HG03196 (cell line): ENCODE measurements at regions not wholly inside any gene's neighbourhood (a gene's known extent, or its start where the extent isn't known, plus 50 kb on each side); places are given as distances from the start of the nearest gene placed in this dataset.
A peak's percentile ranks its signal among the peaks of the same experiment; 100 is the strongest.

Experiments
- ATAC-seq: cut with Tn5 transposase; IDR thresholded peaks from one replicate; pipeline ENCODE4 v1.9.1; 2021; ENCODE audit not compliant: unreplicated experiment

DNA sequence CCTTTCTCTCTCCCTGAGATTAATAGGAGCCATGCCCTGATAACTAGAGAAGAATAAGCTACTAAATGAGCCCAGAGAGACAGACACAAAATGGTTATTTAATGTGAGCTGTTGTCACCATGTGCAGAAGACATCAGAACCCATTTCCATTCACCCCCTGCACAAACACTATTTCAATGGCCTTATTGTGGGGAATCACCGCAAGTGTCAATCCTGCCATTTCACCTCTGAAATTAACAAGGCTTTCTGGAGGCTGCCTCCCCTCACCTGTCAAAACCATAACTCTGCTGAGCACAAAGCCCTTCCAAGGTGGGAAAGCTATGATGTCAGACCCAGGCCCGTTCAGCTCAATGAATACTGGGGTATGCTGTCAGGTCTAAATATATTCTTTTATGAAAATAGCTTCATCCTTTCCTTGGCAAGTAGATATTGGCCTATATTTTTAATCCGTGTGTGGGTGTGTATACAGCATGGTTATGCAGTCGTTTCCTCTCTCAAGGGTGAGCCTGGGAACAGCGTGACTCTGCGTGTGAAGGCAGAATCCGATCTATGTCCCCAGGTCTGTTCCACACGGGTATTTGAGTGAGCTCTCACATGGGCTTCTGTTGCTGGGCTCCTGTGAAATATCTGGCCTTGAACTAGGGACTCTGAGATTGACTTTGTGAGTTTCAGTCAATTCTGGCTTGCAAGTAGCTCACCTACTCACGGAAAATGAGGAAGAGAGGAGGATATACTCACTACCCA lies 266.3 kb downstream of the FBXW7 start:
- ATAC-seq: no peak

DNA sequence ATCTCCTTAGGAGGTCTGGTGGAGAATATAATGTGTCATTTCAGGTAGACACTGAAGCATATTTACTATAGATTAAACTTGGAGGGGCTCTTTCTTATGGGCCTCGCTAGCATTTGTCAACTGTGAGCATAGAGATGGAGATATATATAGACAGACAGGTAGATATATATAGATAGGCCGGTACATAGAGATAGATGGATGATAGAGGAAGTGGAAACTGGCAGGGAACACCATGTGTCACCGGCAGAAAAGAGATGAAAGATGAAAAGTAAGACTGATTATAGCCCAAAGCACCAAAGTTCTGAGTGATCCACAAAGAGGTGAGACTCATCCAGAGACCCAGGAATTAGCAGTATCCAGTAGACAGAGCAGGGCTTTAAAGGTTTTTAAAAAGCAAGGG lies 268.1 kb downstream of the FBXW7 start:
- ATAC-seq: no peak

DNA sequence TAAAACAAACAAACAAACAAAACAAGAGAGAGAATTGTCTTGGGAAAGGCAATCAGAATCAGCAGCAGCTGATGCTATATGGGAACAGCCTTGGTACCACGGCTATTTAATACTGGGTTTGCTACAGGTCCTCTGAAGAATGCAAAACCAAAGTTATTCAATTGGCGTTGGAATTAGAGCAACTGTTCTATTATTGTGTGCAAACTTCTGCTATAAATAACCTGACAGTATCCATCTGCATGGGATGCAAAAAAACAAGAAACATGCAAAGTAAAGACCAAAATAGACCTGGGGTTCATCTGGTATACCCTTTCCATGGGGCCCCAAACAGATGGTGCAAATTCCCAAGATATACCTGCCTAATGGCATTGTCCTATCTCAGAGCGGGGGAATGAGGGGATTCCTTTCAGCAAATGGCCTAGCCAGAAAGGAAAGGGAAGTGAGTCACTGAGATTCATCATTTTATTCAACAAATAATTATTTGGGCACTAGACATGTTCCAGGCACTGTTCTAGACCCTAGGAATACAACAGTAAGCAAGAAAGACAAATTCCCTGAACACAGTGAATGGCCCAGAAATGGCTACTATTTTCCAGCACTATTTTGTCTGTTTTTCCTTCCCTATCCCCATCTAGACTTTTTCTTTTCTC lies 268.9 kb downstream of the FBXW7 start:
- ATAC-seq: no peak

- ATAC-seq: no peak
Measured at GRCh38 chr4:152265149-152265621, 270.7 kb downstream of the FBXW7 start.

- no peak for ATAC-seq
Measured at GRCh38 chr4:152264106-152264505, 271.8 kb downstream of the FBXW7 start.

- no peak for ATAC-seq
Measured at GRCh38 chr4:152259866-152260265, 276.0 kb downstream of the FBXW7 start.

GRCh38 chr4:152258804-152259708 lies 276.8 kb downstream of the FBXW7 start:
- ATAC-seq: no peak

- no peak for ATAC-seq
Measured at GRCh38 chr4:152258391-152258790, 277.5 kb downstream of the FBXW7 start.

DNA sequence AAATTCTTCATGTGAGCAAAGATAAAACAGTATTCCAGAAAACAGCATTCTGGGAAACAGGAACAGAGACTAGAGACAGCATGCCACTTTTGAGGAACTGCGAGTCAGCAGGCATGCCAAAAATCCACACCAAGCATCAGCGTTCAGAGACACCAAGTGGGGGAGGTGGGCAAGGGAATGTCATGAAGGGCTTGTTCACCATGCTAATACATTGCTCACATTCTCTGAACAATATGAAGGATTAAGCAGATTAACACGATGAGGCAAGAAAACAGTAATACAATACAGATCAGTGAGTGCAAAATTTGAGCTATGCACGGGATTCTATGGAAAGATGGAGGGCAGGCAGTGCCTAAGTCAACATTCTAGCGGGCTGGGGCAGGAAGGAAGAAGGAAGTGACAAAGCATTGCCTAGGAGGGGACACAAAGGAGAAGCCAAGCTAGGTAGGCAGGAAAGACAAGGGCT lies 278.3 kb downstream of the FBXW7 start:
- ATAC-seq: no peak

DNA sequence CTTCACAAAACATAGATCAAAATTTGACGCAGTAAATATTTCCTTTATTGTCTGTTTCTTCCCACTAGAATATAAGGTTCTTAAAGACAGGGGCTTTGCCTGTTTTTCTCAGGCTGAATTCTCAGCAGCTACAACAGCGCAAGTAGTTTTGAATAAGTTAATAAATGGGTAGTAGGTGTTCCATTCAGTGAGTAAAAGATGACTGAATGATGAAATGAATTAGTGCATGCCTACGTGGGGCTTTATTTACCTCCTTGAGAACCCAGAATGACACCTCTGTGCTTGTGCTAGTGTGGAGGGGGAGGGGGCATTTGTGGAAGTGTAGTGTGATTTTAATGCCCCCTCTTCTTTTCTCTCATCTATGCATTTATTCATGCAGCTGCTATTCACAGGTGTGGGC lies 278.9 kb downstream of the FBXW7 start:
- no peak for ATAC-seq

DNA sequence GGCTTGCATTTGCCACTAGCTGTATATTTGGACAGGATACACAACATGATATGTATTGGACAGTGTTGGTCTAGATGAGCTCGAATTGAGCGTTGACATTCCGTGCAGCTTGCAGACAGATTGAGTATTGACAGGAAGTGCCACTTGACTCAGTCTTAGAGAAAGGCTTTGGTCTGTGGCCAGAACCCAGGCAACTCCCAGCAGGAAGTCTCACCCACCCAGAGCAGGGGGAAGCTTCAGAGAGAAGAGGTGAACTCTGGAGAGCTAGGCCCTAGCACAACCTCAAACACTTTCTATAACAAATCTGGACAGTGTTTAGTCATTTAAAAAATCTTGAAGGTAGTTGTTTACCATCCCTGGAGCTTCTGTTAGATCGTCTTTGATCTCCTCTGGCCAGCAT lies 280.5 kb downstream of the FBXW7 start:
- ATAC-seq: peak; percentile 90

- ATAC-seq: no peak
Measured at GRCh38 chr4:152248347-152248746, 287.5 kb downstream of the FBXW7 start.

GRCh38 chr4:152247271-152247975 lies 288.5 kb downstream of the FBXW7 start:
- no peak for ATAC-seq

DNA sequence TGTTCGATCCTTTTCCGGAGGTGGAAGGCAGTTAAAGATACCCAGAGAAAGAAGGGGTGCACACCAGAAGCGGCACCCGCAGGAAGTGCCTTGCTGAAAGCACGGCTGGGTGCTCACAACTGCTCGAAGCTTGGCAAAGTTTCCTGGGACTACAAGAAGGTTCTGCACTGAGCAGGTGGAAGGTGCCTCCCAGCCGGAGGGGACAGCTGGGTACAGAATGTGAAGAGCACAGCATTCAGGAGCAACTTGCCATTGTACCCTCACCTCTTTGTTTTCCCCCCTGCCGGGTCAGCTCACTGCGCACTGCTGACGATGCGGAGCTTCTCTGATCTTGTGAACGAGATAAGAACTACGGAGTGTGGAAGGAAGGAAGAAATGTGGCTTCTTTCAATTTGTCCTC lies 289.2 kb downstream of the FBXW7 start:
- ATAC-seq: no peak

- ATAC-seq: no peak
Measured at GRCh38 chr4:152245680-152246079, 290.2 kb downstream of the FBXW7 start.

DNA sequence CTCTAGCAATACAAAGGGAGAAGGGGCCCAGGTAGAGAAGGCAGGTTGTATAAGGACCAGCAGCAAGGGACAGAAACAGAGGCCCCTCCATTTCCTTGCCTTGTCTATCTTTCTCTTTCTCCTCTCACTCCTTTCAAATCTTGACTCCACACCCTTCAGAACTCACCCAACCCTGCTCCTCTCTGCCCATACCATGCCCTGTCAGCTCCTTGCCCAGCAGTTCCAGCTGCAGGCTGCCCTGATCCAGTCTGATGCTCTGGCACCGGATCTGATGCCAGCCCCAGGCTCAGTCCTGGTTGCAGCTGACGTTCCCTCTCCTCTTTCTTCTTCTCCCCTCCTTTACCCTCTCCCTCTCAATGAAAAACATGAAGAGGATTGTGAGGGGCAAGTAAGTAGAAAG lies 291.2 kb downstream of the FBXW7 start:
- no peak for ATAC-seq

- ATAC-seq: no peak
Measured at GRCh38 chr4:152243896-152244595, 291.8 kb downstream of the FBXW7 start.

- no peak for ATAC-seq
Measured at GRCh38 chr4:152243206-152243605, 292.7 kb downstream of the FBXW7 start.

DNA sequence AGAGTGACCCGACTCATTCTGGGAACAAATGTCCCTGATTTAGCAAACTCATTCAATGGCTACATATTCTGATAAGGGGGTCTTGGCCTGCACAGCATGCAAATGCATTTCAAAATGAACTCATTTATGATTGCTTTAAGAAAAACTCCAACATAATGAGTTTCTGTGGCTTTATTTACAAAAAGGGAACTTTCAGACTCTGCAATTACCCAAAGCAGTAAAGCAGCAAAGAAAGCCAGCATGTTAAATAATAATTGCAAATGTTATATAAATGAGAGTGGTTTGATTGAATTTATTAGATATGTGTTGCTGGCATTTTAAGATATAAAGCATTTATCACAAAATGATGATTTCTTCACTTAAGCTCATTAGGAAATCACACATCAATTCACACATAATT lies 295.7 kb downstream of the FBXW7 start:
- no peak for ATAC-seq

- ATAC-seq: no peak
Measured at GRCh38 chr4:152239216-152239615, 296.7 kb downstream of the FBXW7 start.
